ENCODE measurements at regions not wholly inside any gene's neighbourhood (a gene's known extent, or its start where the extent isn't known, plus 50 kb on each side); places are given as distances from the start of the nearest gene placed in this dataset.
"Not testable (repeated sequence)": the region's sequence is repeated elsewhere in the genome, so short reads cannot be mapped to it uniquely, and the experiment has no call there.

GRCh38 chr5:18394443-18394804 lies 760.2 kb downstream of the TAF11L14 start:
- CTCF ChIA-PET, result interaction anchor here (1.0 kb wide), 1 partner anchor 113 kb away, joined by 3 read pairs; no protein-coding TSS in a partner anchor
- DNase-seq, result no peak
- intact Hi-C loops (cut with micrococcal nuclease; ENCODE audit: unreplicated experiment), result loop anchor here (1.0 to 5.0 kb wide), 3 partner anchors 72 to 1213 kb away; no protein-coding TSS in a partner anchor
- TF ChIP-seq CTCF (IDR thresholded peaks at IDR 0.05; ENCODE audit: unreplicated experiment), result no peak
- no peak overlapping the region for H3K27ac Mint-ChIP-seq (ENCODE audit: unreplicated experiment)
- no TSS peak for BruUV-seq (replicated peaks)
- no peaks in the 10 kb centered on the region for H3K27me3 Mint-ChIP-seq (ENCODE audit: unreplicated experiment)
- no peak overlapping the region for H3K4me3 Mint-ChIP-seq (ENCODE audit: low read depth, unreplicated experiment)
- no peaks in the 10 kb centered on the region for H3K36me3 Mint-ChIP-seq (ENCODE audit: insufficient read depth, unreplicated experiment)
- H3K9me3 Mint-ChIP-seq (ENCODE audit: low read depth, unreplicated experiment), result peaks cover 3% of the 10 kb centered on the region
- H3K4me1 Mint-ChIP-seq (ENCODE audit: low read depth, unreplicated experiment), result no peaks in the 10 kb centered on the region

DNA sequence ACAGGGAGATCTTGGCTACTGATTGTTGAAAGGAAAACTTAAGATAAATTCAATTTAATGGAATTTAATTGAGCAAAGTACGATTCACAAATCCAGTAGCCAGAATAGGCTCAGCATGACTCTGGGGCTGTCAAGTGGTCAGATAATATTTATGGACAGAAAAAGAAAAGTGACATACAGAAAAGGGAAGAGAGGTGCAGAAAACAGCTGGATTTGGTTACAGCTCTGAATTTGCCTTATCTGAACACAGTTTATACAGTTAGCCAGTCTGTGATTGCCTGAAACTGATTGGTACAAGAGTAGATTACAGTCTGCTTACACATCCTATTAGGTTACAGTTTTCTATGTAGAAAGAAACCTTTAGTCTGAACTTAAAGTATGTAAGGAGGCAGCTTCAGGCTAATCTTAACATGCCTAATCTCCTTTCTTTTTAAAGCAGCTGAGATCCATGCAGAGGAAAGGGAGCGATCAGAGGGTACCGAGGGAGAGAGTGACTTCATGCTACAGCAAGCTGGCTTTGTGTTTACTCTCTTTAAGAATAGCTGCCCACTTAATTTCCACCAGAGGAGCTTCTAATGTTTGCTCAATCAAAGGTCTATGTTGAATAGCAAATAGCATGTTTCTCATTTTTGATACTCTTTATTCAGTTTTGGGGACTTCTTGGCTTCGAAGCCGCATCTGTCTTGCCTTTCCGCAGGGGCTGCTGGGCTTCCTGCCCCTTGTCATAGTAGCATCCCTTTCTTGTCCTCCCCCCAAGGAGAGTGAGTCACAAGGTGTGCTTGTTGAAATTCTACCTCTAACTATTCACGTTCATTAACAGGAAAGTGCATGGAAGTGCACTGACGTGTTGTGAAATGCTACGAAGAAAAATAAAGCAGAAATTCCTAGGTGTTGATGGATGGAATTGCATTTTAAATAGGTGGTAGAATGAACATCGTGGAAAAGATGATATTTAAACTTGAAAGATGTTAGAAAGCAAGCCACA lies 761.2 kb downstream of the TAF11L14 start:
- intact Hi-C loops (cut with micrococcal nuclease; ENCODE audit: unreplicated experiment), result no loop called here
- Mint-ChIP-seq H3K27ac (ENCODE audit: unreplicated experiment) (no peak overlapping the region), H3K27me3 (ENCODE audit: unreplicated experiment) (no peaks in the 10 kb centered on the region), H3K4me3 (ENCODE audit: low read depth, unreplicated experiment) (no peak overlapping the region), H3K9me3 (ENCODE audit: low read depth, unreplicated experiment) (peaks cover 3% of the 10 kb centered on the region), H3K36me3 (ENCODE audit: insufficient read depth, unreplicated experiment) (no peaks in the 10 kb centered on the region), H3K4me1 (ENCODE audit: low read depth, unreplicated experiment) (no peaks in the 10 kb centered on the region)
- CTCF ChIA-PET, result no interaction called here
- no TSS peak for BruUV-seq (replicated peaks)
- DNase-seq, result no peak
- TF ChIP-seq CTCF (IDR thresholded peaks at IDR 0.05; ENCODE audit: unreplicated experiment), result no peak

GRCh38 chr5:18397371-18397770 lies 763.1 kb downstream of the TAF11L14 start:
- Mint-ChIP-seq H3K4me1 (ENCODE audit: low read depth, unreplicated experiment) (no peaks in the 10 kb centered on the region), H3K9me3 (ENCODE audit: low read depth, unreplicated experiment) (peaks cover 3% of the 10 kb centered on the region), H3K27ac (ENCODE audit: unreplicated experiment) (no peak overlapping the region), H3K27me3 (ENCODE audit: unreplicated experiment) (no peaks in the 10 kb centered on the region), H3K4me3 (ENCODE audit: low read depth, unreplicated experiment) (no peak overlapping the region), H3K36me3 (ENCODE audit: insufficient read depth, unreplicated experiment) (no peaks in the 10 kb centered on the region)
- intact Hi-C loops (cut with micrococcal nuclease; ENCODE audit: unreplicated experiment), result no loop called here
- BruUV-seq (replicated peaks), result no TSS peak
- DNase-seq, result no peak
- no peak for TF ChIP-seq CTCF (IDR thresholded peaks at IDR 0.05; ENCODE audit: unreplicated experiment)
- CTCF ChIA-PET, result no interaction called here

GRCh38 chr5:18397891-18398290 lies 763.6 kb downstream of the TAF11L14 start:
- Mint-ChIP-seq H3K27me3 (ENCODE audit: unreplicated experiment) (no peaks in the 10 kb centered on the region), H3K4me1 (ENCODE audit: low read depth, unreplicated experiment) (no peaks in the 10 kb centered on the region), H3K36me3 (ENCODE audit: insufficient read depth, unreplicated experiment) (no peaks in the 10 kb centered on the region), H3K4me3 (ENCODE audit: low read depth, unreplicated experiment) (no peak overlapping the region), H3K27ac (ENCODE audit: unreplicated experiment) (no peak overlapping the region), H3K9me3 (ENCODE audit: low read depth, unreplicated experiment) (peaks cover 3% of the 10 kb centered on the region)
- DNase-seq, result no peak
- TF ChIP-seq CTCF (IDR thresholded peaks at IDR 0.05; ENCODE audit: unreplicated experiment), result no peak
- CTCF ChIA-PET, result no interaction called here
- intact Hi-C loops (cut with micrococcal nuclease; ENCODE audit: unreplicated experiment), result no loop called here
- BruUV-seq (replicated peaks), result no TSS peak

- H3K27ac Mint-ChIP-seq (ENCODE audit: unreplicated experiment); H3K36me3 Mint-ChIP-seq (ENCODE audit: insufficient read depth, unreplicated experiment); BruUV-seq (replicated peaks); H3K27me3 Mint-ChIP-seq (ENCODE audit: unreplicated experiment); H3K4me1 Mint-ChIP-seq (ENCODE audit: low read depth, unreplicated experiment); H3K4me3 Mint-ChIP-seq (ENCODE audit: low read depth, unreplicated experiment); DNase-seq; H3K9me3 Mint-ChIP-seq (ENCODE audit: low read depth, unreplicated experiment); intact Hi-C loops (cut with micrococcal nuclease; ENCODE audit: unreplicated experiment); CTCF ChIA-PET: not testable (repeated sequence)
Observed at GRCh38 chr5:18399461-18400327, 765.4 kb downstream of the TAF11L14 start.
